HepG2 (cell line): ENCODE measurements at regions not wholly inside any gene's neighbourhood (a gene's known extent, or its start where the extent isn't known, plus 50 kb on each side); places are given as distances from the start of the nearest gene placed in this dataset.

Experiments
- ATAC-seq: fragments of 200-7000 bp; cut with Tn5 transposase; 3 replicates; pipeline ENCODE4 v1.9.1; 2020; ENCODE audit warnings: mild to moderate bottlenecking, moderate library complexity
- BruUV-seq: library from RNA; stranded (reverse); fragments of 400-500 nt; replicated peaks from 2 replicates; lab custom pipeline; 2021; lab: Mats Ljungman, UMichigan
- CTCF ChIA-PET: fragments of 300-600 bp; formaldehyde crosslinking; extraction: SDS; loops from one replicate; lab custom pipeline; 2021; ENCODE audit warnings: low total read pairs, inconsistent platforms, low intra/inter-chr PET ratio; lab: Yijun Ruan, JAX
- POLR2A ChIA-PET: fragments of 350-600 bp; sonication (Branson Sonifier 250); formaldehyde crosslinking; loops from one replicate; lab custom pipeline; 2020; ENCODE audit warnings: antibody characterized with exemption, inconsistent platforms; lab: Yijun Ruan, JAX
- DNase-seq: peaks from one replicate; pipeline ENCODE4 v3.0.0-alpha.2; 2015; ENCODE audit warnings: low spot score
- FAIRE-seq: peaks from 3 replicates; lab custom pipeline; 2011; peaks lifted over from hg19 to GRCh38; lab: Jason Lieb, UNC
- H2AFZ ChIP-seq: one replicate; pipeline ENCODE4 v1.6.1; 2011; ENCODE audit warnings: low read length, inconsistent platforms
- H3K27ac ChIP-seq: fragments of 300-600 bp; 3 replicates; pipeline ENCODE4 v1.8.0; 2011; ENCODE audit warnings: mixed run types, mild to moderate bottlenecking, mixed read lengths, low read length, inconsistent platforms; ENCODE audit not compliant: insufficient read depth; ENCODE audit errors: extremely low read length
- H3K27me3 ChIP-seq, 2 experiments: fragments of 200-600 bp in 1 of 2; 2 replicates in 1 of 2; 3 replicates in 1 of 2; pipeline versions ENCODE4 v1.6.0 to v1.8.0; 2011; ENCODE audit warnings: low read length in 2 of 2, mild to moderate bottlenecking in 2 of 2, moderate library complexity in 2 of 2, inconsistent platforms in 1 of 2; ENCODE audit not compliant: insufficient read depth in 2 of 2, control insufficient read depth in 1 of 2
- H3K36me3 ChIP-seq, 2 experiments: fragments of 200-600 bp in 1 of 2; replicated peaks in 1 of 2; 2 replicates in 1 of 2; 3 replicates in 1 of 2; pipeline versions ENCODE4 v1.5.1 to v1.8.0; 2011; ENCODE audit warnings: low read length in 2 of 2, inconsistent platforms in 1 of 2; ENCODE audit not compliant: insufficient read depth in 2 of 2, control insufficient read depth in 1 of 2
- H3K4me1 ChIP-seq: 2 replicates; pipeline ENCODE4 v1.5.1; 2012; ENCODE audit warnings: low read length, inconsistent platforms; ENCODE audit not compliant: insufficient read depth
- H3K4me2 ChIP-seq: 2 replicates; pipeline ENCODE4 v1.6.0; 2011; ENCODE audit warnings: low read depth, low read length, inconsistent platforms
- H3K4me3 ChIP-seq, 3 experiments: fragments of 200-600 bp in 1 of 3; sonication (generic), shearing (Covaris generic) in 1 of 3; replicated peaks in 1 of 3; 2 replicates each; pipeline ENCODE4 v1.5.1; 2011 to 2016; ENCODE audit warnings: low read length in 3 of 3, inconsistent platforms in 2 of 3, low read depth in 2 of 3, mild to moderate bottlenecking in 2 of 3, control low read depth in 1 of 3, mixed read lengths in 1 of 3; ENCODE audit not compliant: insufficient read depth in 1 of 3
- H3K79me2 ChIP-seq: one replicate; pipeline ENCODE4 v1.6.1; 2011; ENCODE audit warnings: low read length, inconsistent platforms; ENCODE audit not compliant: insufficient read depth
- H3K9ac ChIP-seq: 2 replicates; pipeline ENCODE4 v1.6.0; 2011; ENCODE audit warnings: mild to moderate bottlenecking, low read depth, low read length, inconsistent platforms; ENCODE audit not compliant: insufficient read depth
- H3K9me3 ChIP-seq: 2 replicates; pipeline ENCODE4 v1.5.1; 2012; ENCODE audit warnings: mild to moderate bottlenecking, low read length
- H4K20me1 ChIP-seq: 2 replicates; pipeline ENCODE4 v1.6.0; 2011; ENCODE audit warnings: inconsistent platforms, mild to moderate bottlenecking, low read length, moderate library complexity; ENCODE audit not compliant: insufficient read depth
- HMG20A ChIP-seq: IDR thresholded peaks from 2 replicates; pipeline ENCODE4 v1.6.1; 2016; ENCODE audit warnings: borderline replicate concordance
- MAFF ChIP-seq: IDR thresholded peaks from 2 replicates; pipeline ENCODE4 v1.6.1; 2011; ENCODE audit warnings: low read depth, low read length, improper control_type of control experiment
- MAFK ChIP-seq, 2 experiments: IDR thresholded peaks in 1 of 2; conservative IDR thresholded peaks in 1 of 2; 2 replicates each; pipeline ENCODE4 v1.6.1; 2011; ENCODE audit warnings: improper control_type of control experiment in 2 of 2, low read length in 2 of 2
- MBD4 ChIP-seq: IDR thresholded peaks from 2 replicates; pipeline ENCODE4 v1.6.1; 2012; ENCODE audit warnings: low read length, inconsistent platforms, borderline replicate concordance
- SPEN ChIP-seq: sonication (generic); formaldehyde crosslinking; IDR thresholded peaks from 2 replicates; pipeline ENCODE4 v1.5.1; 2020; ENCODE audit warnings: low read depth, mild to moderate bottlenecking, missing genetic modification reagents
- ZNF33A ChIP-seq: sonication (generic); formaldehyde crosslinking; IDR thresholded peaks from 2 replicates; pipeline ENCODE4 v1.5.1; 2020; ENCODE audit warnings: missing genetic modification reagents, mild to moderate bottlenecking, moderate library complexity, borderline replicate concordance
- WGBS: methylation state at CpG from one replicate; pipeline ENCODE4 v1.1.6; 2017; ENCODE audit warnings: low lambda C conversion rate; 5-methylcytosine and 5-hydroxymethylcytosine counted together
- in situ Hi-C: cut with HindIII; loops from 2 replicates; pipeline ENCODE4 v1.10.0; 2017; ENCODE audit warnings: low pct_unique_long_range_greater_than_20kb; ENCODE audit not compliant: extremely low pct_ligation_motif_present
- intact Hi-C: fragments of 100-400 bp; cut with micrococcal nuclease; formaldehyde crosslinking; loops from one replicate; pipeline ENCODE4 v1.10.0; 2022; ENCODE audit not compliant: unreplicated experiment
- TF ChIP-seq, protein P1 (sequence below): IDR thresholded peaks from 2 replicates; pipeline ENCODE4 v1.6.1; 2016
- TF ChIP-seq, protein P2 (sequence below): sonication (generic); formaldehyde crosslinking; IDR thresholded peaks from 2 replicates; pipeline ENCODE4 v1.4.0; 2020; ENCODE audit warnings: missing genetic modification reagents, borderline replicate concordance
- TF ChIP-seq, protein P3 (sequence below): IDR thresholded peaks from 2 replicates; pipeline ENCODE4 v1.6.1; 2016; ENCODE audit warnings: missing genetic modification reagents, missing compliant biosample characterization

- H3K9ac ChIP-seq, result no peak overlapping the region
- POLR2A ChIA-PET, result no interaction called here
- no peaks in the 10 kb centered on the region for H3K79me2 ChIP-seq
- 0 out of 2 replicates have a peak, but pooled peaks have one; percentile 15 for TF ChIP-seq MAFF
- TF ChIP-seq MAFK (conservative IDR thresholded peaks at IDR 0.05 in 1 of 2, IDR thresholded peaks at IDR 0.05 in 1 of 2; ENCODE audit: low read length in 2 of 2), result peak in 1 of 2 experiments; percentile 37; a peak in 2 of 4 replicates
- TF ChIP-seq, protein P1, sequence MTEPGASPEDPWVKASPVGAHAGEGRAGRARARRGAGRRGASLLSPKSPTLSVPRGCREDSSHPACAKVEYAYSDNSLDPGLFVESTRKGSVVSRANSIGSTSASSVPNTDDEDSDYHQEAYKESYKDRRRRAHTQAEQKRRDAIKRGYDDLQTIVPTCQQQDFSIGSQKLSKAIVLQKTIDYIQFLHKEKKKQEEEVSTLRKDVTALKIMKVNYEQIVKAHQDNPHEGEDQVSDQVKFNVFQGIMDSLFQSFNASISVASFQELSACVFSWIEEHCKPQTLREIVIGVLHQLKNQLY (CRISPR knock-in tag), result no peak
- no peak for TF ChIP-seq MBD4
- TF ChIP-seq HMG20A, result no peak
- TF ChIP-seq, all 625 proteins: peak for 2
- Histone ChIP-seq H3K27me3 (no peaks in the 10 kb centered on the region; a peak in 1 of 5 replicates), H2AFZ (no peak overlapping the region), H3K27ac (no peak overlapping the region), H3K9me3 (peaks cover 9% of the 10 kb centered on the region; the same call in 1 of the 2 replicates), H3K4me2 (no peak overlapping the region), H3K4me3 (no peak overlapping the region), H4K20me1 (no peaks in the 10 kb centered on the region), H3K4me1 (no peaks in the 10 kb centered on the region), H3K36me3 (no peaks in the 10 kb centered on the region)
- in situ Hi-C loops (no loop called here), intact Hi-C loops (no loop called here)
- FAIRE-seq, result no peak
- no TSS peak for BruUV-seq
- 25% methylated on average over 5 of the region's 6 CpGs for whole genome bisulfite sequencing
- DNase-seq, result no peak
- CTCF ChIA-PET, result no interaction called here
- ATAC-seq, result no peak
These were observed 320.1 kb downstream of the BTBD3 start for GRCh38 chr20:12237772-12238171.

GRCh38 chr20:12241065-12241464, 323.4 kb downstream of the BTBD3 start:
- in situ Hi-C loops (no loop called here), intact Hi-C loops (no loop called here)
- no peak overlapping the region for H3K4me3 ChIP-seq
- no peak overlapping the region for H3K9ac ChIP-seq
- no peaks in the 10 kb centered on the region for H3K36me3 ChIP-seq
- WGBS, result 2% methylated on average over 3 of the region's 3 CpGs
- FAIRE-seq (no peak), DNase-seq (no peak), ATAC-seq (no peak)
- no peak overlapping the region for H3K4me2 ChIP-seq
- H3K27ac ChIP-seq, result no peak overlapping the region
- H4K20me1 ChIP-seq, result no peaks in the 10 kb centered on the region
- BruUV-seq, result no TSS peak
- H3K9me3 ChIP-seq, result no peaks in the 10 kb centered on the region
- POLR2A ChIA-PET, result no interaction called here
- H3K4me1 ChIP-seq, result no peaks in the 10 kb centered on the region
- no peaks in the 10 kb centered on the region; a peak in 1 of 5 replicates for H3K27me3 ChIP-seq
- no peak overlapping the region for H2AFZ ChIP-seq
- CTCF ChIA-PET, result no interaction called here
- H3K79me2 ChIP-seq, result no peaks in the 10 kb centered on the region
- TF ChIP-seq ZNF33A (no peak), SPEN (CRISPR knock-in tag) (no peak), HMG20A (no peak)
- TF ChIP-seq, protein P2, sequence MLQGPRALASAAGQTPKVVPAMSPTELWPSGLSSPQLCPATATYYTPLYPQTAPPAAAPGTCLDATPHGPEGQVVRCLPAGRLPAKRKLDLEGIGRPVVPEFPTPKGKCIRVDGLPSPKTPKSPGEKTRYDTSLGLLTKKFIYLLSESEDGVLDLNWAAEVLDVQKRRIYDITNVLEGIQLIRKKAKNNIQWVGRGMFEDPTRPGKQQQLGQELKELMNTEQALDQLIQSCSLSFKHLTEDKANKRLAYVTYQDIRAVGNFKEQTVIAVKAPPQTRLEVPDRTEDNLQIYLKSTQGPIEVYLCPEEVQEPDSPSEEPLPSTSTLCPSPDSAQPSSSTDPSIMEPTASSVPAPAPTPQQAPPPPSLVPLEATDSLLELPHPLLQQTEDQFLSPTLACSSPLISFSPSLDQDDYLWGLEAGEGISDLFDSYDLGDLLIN (CRISPR knock-in tag), result no peak
- TF ChIP-seq, protein P3, sequence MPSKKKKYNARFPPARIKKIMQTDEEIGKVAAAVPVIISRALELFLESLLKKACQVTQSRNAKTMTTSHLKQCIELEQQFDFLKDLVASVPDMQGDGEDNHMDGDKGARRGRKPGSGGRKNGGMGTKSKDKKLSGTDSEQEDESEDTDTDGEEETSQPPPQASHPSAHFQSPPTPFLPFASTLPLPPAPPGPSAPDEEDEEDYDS (CRISPR knock-in tag), result no peak
